HG02981 (cell line): ENCODE measurements at regions not wholly inside any gene's neighbourhood (a gene's known extent, or its start where the extent isn't known, plus 50 kb on each side); places are given as distances from the start of the nearest gene placed in this dataset.

ENCODE experiments used
- ATAC-seq: cut with Tn5 transposase; IDR thresholded peaks from one replicate; pipeline ENCODE4 v1.9.1; 2021; ENCODE audit warnings: mild to moderate bottlenecking, moderate library complexity; ENCODE audit not compliant: unreplicated experiment

DNA sequence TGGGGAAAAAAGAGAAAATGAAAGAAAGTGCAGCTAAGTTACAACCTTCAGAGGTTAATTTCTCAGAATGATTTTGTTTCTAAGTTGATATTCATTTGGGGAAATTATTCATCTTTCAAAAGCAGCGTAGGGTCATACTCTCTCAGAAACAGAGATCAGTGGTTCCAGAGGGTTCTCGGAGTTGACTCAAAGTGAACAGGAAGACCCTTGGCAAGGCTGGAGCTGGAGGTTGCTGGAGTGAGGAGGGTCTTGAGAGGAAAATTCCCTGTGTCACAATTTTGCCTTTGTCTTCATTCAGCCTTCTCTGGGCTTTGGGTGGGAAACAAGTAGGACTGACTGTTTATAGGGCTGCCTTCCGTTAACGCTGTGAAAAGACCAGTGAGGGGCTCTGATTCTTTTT lies 168.2 kb downstream of the ICOS start:
- no peak for ATAC-seq

DNA sequence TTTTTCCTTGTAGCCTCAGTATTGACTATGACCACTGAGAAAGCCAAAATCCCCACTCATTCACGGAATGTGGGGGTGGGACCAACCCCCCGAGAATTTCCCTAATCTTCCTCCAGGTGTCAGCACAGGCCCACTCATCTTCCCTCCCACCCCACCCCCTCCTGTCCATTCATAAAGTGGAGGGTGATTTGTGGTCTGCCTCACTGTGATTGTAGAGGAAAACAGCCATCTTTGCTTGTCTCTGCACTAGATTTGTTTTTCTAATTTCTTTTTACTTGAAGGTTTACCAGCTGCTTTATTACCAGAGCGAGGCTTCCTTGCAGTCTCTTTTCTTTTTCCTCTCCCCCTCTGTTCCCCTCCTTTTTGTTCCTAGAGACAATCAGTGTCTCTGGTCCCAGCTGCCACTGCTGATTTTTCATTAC lies 171.8 kb downstream of the ICOS start:
- peak; percentile 36 for ATAC-seq

DNA sequence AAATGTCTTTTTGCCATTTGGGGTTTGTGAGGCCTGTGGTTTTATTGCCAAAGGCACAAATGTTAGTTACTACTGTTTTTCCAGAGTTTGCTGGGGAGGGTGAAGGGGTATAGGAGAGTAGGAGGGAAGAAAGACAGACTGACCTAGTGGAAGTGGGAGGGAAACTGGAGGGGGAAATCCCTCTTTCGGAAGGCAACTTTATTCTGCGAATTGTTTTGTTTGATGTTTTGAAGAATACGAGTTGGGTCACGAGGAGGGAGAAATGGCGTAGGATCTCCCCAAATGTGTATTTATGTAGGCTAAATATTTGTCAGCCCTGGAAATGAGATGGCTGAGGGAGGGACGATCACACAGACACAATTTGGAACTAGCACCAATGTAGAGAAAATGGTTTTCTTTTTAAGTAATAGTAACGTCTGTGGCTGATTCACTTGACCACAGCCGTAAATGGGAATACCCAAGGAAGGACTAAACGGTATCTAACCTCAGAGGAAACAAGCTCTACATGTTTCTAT lies 172.3 kb downstream of the ICOS start:
- no peak for ATAC-seq

DNA sequence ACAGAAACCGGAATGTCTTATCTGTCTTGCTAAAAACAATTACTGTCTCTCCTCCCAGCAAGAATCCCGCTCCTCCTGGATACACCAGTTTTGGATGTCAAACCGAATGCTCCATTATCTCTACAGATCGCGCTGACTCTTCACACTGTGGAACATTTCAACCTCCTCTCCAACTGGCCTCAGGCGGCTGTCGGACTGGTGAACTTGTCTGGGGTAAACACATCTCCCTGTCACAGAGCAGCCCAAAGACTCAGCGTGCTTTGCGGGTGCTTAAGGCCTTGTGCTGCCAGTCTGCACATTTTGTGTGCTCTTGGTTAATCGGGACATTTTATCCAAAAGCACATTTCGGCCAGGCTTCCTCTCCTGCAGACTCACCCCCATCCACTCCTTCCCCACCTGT lies 173.1 kb downstream of the ICOS start:
- no peak for ATAC-seq

DNA sequence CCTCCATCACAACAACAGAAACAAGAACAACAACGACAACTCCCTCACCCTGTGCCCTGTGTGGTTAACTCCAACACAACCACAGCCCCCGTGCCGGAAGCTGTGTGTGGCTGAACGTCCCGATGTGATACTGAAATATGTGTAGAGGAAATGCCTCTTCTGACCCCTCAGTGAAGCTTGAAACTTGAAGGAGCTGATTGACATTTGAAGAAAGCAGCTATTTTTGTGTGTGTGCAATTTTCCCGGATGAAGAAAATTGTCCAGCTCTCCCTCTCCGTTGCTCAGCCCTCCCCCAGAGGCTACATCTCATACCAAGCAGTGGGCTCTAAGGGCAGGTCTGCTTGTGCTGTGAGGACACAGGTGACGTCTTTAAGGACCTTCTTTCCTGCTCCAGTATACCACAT lies 173.8 kb downstream of the ICOS start:
- peak; percentile 94 for ATAC-seq

DNA sequence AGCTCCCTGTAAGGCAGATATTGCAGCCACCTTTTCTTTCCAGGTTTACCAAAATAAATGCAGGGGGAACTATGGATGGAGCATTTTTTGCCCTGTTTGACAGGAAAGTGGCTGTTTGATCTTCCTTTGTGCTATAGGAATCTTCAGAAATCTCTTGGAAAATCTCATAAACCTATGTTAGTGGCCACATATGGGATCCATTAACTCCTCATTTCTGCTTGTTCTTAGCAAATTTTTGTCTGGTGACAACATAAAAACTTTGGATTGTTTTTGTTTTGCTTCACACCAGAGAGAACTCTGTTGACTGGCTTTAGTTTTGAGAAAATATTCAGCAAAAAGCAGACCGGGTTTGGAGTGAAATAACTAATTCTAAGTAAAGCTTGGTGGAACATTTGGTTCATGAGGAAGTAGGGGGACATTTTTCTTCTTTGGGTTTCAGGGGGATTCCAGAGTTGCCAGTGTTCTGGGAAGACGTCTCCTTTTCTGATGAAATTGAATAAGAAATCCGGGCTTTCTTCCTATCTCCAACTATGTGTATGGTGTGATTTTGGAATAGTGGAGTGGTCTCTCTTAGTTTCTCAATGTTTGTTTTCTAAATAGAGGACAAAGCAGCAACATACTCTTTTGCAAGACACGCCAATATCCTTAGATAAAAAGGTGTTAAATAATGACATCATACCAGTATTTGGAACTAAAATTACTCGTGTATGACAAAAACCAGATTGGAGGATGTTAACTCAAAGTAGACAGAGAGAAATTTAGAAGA lies 174.4 kb downstream of the ICOS start:
- ATAC-seq = no peak

DNA sequence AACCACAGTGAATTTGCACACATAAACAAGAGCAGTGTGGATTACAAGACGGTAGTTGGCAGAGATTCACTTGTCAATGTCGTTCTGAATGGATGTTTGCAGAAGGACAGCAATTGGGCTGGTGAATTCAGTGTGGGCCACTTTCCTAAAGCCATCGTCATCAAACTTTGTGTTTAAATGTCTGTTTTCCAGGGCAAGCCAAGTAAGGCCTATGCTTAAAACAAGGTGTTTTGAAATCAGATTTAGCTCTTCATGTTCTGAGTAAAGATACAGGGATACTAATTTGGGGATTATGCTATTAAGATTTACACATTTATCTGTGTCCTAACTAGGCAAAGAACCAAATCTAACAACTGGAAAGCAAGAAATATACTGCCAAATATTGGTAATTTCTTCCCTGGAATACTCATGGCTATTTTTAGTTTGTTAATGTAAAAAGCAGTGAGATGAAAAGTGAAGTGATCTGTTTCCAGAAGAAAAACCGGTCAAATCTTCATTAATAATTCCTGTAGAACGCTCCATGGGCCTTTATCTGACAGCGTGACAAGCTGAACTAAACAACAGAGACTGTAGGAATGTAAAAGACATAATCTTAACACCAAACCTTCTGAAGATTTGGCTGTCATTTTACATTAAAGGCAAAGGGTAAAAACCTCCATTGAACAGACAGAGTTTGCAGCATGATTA lies 175.7 kb downstream of the ICOS start:
- ATAC-seq = no peak

DNA sequence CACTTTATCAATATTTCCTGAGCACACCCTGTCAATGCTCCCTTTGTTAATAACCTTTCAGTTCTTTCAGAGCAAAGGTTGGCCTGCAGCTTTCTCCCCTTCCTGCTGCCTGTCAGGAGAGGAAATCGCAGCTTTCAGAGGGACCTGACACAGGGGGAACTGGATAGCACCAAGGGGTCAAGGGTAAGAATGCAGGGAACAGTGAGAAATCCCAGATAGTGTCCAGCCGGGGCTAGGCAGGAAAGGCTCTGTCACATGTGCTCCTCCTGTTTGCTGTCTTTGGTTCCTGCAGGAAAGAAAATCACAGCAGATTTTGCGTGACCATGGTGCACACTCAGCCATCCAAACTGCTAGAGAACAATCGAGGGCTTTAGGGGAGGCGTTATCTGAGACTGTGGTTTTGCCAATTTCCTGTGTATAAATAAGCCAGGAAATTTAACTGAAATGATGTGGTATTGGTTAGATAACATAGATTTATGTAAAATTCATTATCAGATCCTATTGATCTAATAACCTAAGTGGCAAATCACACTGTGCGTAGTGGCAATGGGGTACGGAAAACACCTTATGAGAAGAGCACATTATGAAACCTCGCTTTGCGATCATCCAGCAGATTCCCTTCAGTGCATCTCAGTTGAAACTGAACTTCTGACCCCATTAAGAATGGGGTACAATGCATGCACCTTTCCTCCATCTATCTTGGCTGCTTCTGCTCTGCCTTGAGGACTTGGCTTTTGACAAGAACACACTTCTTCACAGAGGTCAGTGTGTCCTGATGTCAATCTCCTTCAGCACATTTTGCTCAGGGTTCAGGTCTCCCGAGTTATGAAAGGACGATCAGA lies 178.0 kb downstream of the ICOS start:
- ATAC-seq = no peak

DNA sequence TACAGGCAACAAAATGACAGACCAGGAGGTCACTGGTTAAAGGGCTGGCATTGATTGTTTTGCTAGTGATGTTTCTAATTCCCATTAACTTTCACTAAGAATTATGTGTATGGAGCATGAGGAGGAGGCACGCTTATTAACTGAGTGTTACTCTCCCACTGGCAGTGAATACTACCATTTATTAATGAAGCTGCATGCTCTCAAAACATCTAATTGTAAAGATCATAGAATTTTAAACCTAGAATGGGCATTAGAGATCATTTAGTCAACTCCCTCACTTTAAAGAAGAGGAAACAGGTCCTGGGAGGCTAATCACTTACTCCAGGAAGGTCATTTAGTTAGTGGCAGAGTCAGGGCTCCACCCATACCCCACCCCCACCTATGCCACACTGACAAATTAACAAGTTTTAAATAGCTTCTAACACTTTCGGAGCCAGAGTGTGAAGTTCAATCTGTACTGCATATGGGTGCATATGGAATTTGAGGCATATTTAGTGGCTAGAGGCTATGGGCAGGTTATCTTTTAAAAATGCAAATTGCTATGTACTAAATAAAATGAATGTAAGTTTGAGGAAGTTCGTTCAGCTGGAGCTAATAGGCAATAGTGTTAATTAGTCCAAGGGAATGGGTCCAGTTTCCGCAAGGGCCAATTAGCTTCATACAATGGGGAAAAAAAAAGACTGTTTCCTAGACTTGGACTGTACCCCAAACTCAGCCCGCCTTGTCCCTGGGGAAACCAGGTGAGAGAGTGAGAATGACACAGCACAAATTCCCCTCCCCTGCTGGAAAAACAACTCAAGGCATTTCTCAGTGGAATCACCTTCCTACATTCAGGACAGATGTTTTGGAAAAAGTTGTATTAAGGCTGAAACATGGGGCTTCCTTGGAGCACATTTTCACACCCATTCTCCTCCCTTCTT lies 178.8 kb downstream of the ICOS start:
- no peak for ATAC-seq

DNA sequence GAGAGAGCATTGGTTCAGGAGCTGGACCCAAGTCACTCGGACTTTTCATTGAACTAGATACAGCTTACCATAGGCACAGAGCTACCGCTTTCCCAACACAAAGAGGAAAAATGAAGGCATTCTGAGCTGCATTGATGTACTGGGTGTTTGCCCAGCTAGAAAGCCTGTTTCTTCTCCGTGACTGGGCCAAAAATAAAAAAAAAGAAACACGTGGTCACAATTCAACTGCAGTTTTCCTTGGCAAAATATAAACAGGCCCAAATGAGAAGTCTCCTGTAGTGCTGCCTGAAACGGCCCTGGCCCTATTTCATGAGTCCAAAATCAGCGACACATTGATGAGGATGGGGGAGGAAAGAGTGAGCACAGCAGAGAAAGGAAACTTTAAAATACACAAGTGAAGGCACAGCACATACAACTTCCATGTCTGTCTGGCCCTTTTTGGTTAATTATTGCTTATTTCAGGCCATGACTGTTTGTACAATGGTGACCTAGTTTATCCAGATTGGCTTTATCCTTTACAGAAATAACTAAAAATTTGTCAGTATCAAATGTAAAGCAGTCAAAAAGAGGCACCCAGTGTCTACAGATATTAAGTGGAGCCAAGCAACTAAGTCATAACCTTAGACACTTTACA lies 179.7 kb downstream of the ICOS start:
- no peak for ATAC-seq

DNA sequence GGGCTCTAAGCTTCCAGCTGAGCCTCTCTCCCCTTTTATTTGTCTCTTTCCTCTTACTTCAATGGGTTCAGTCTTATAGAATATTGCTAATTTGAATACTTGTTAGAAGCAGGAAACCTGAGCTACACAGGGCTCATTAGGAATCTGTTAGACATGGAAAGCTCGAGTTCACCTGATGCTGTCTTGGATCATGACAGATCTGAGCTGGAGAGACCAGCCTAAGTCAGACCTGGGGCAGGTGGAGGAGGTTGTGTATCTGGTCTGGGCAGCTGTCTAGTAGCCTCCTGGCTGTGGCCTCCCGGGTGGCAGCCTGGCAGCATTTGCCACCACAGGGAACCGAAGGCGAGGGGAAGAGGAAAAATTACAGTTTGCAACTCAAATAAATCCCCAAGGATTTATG lies 185.9 kb downstream of the ICOS start:
- no peak for ATAC-seq

DNA sequence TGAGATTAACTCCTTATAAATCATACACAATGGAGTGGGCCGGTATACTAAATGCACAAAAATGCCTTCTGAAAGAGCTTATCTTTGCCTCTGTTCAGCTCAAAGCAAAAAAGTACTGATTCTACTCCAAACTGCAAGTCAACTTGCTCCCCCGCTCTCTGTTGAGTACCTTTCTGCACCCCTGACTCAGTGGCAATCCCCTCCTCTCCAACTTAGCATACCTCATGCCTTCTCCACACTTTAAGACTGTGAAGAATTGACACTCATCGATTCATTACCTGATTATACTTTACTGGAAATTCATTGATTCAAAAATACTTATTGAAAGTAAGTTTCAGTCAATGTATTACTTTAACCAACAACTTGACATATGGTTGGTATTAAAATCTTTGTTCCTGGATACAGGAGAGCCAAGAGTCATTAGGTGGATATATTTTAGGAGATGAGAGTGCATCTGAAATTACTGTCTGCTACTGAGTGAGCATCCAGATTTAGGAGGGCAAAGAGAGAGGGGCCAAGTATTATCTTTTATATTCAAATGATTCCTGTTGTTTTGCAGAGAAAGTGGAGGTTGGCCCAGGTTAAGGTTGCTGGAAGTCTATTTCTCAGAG lies 187.7 kb downstream of the ICOS start:
- ATAC-seq = no peak

DNA sequence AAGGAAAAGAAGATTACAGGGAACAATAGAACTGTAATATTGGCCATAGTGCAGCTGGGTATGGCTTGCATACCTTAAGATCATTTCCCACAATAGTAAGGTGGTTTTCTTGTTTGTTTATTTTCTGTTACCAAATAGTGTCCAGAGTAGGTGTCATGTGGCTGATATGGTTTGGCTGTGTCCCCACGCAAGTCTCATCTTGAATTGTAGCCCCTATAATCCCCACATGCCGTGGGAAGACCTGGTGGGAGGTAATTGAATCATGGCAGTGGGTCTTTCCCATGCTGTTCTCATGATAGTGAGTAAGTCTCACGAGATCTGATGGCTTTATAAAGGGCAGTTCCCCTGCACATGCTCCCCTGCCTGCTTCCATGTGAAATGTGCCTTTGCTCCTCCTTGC lies 190.1 kb downstream of the ICOS start:
- ATAC-seq = no peak

DNA sequence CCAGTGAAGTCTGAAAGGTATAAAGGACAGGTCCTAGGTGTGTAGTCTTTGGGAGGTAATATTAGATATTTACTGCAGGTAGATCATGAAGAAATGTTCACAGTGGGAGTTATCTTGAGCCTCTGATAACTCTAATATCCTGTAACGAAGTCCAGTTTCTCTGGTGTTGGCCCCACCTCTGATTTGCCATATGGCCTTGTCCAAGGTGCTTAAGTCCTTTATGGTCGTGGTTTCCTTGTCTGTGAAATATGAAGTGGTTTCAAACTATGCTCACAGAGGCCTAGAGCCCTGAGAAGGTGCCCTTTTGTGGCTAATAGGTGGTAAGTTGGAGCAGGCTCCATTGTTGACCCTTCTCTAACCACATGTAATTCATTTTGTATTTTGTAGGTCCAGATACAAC lies 190.7 kb downstream of the ICOS start:
- ATAC-seq = no peak

DNA sequence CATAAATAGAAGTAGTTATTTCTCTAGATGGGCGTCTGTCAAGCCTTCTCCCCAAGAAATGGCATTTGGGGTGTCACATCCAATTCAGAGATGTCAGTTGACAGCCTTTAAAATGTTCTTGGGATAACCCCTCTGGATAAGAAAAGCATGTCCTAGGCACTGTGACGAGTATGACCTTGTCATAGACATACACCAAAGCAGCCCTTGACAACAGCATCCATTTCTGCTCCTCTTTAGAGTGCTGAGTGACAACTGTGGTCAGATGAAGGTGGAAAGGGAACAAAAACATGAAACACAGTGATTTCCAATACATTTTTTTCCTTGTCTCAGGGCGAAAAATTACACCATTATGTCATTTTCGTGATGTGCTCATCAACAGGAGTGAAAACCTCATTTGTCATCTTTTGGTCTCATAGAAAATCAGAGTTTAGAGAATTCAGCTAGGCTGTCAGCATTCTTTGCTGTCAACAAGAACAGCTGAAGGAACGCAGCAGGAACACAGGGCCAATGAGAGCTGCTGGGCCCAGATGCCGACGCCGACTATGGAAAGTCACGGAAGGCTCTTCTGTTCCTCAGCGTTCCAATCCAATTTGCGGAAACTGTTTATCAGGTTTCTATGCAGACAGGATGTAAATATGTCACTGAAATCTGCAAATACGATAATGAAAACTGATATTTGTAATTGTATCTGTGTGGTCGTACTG lies 193.2 kb downstream of the ICOS start:
- no peak for ATAC-seq

DNA sequence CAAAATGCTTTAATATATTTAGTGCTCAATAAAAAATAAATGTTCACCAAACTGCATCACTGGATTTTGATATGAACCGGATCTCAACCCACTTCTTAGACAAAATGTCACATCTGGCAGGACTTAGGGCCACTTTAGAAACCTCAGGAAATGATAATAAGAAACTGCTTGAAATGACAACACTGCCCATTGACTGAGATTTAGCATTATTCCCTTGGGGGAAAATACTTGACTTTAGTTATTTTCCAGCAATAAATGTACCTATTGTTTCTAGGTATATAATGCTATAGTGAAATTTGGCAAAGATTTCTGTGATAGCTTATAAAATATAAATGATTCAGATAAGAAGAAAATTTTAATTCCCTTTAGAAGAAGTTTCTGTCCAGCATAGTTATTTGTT lies 195.1 kb downstream of the ICOS start:
- ATAC-seq = no peak

DNA sequence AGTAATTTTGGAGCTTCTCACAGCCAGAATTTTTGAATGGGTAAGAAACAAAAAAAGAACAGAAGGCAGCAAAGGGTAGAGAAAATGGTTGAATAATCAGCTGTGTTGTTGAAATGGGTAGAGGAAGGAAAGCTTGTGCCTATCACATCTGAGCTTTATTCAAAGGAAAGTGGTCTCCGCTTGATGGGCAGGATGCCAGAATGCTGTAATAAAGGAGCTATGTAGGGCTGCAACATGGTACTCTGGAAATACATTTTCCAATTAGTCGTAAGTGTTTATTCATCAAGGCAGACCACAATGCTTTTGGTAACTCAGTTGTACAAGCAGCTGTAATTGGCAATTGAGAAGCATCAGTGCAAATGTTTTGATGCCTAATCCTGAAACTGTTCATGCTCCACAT lies 196.9 kb downstream of the ICOS start:
- ATAC-seq = no peak

DNA sequence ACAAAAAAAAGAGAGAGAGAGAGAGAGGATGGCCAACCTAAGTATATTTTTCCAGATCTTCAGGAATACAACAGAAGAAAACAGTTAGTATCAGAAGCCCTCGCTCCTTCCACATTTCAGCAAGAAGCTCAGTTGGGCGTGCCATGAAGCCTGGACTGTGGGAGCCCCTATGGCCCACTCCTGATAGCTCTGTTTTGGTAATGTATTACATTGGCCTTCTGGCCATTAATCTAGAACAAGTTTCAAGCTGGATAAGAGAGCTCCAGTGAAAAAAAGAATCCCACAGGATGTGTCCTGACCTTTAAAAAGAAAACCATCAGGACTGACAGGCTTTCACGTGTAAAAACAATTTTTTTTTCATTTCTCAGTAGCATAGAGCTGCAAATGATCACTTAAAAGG lies 197.9 kb downstream of the ICOS start:
- ATAC-seq = no peak

DNA sequence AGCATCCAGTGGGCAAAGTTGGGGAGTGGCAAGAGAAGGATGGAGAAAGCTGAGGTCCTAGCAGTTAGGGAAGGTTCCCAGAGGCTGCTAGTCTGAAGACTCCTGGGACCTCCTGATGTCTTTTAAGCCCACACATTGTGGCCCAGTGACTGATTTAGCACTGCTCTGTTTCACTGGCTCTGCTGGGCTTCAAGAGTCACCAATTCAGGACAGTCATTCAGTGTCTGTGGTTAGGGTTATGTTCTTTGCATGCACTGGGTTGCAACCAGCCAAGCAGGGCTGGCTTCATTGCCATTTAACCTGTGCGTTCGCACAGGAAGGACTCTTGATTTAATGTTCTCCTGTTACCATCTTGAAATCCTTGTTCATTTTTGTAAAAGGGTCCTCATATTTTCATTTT lies 199.2 kb downstream of the ICOS start:
- peak; percentile 59 for ATAC-seq
